T-cell (primary cell): ENCODE measurements at regions not wholly inside any gene's neighbourhood (a gene's known extent, or its start where the extent isn't known, plus 50 kb on each side); places are given as distances from the start of the nearest gene placed in this dataset.
A peak's percentile ranks its signal among the peaks of the same experiment; 100 is the strongest.

Source experiments
- ATAC-seq, 4 experiments: fragments of 200-7000 bp in 3 of 4; fragments of 150-1000 bp in 1 of 4; cut with Tn5 transposase; replicated peaks in 1 of 4; 1 replicate in 3 of 4; 2 replicates in 1 of 4; pipeline ENCODE4 v1.10.0; 2021; ENCODE audit warnings: moderate library complexity in 3 of 4, mild to moderate bottlenecking in 2 of 4, moderate number of reproducible peaks in 1 of 4
- CTCF ChIA-PET, 2 donors: fragments of 300-600 bp; sonication (Branson Sonifier 250); formaldehyde crosslinking; loops; one replicate each; lab custom pipeline; 2022; ENCODE audit warnings: antibody characterized with exemption in 2 of 2; lab: Charles Lee
- POLR2A ChIA-PET, 2 donors: fragments of 300-600 bp; sonication (Branson Sonifier 250); formaldehyde crosslinking; loops; one replicate each; lab custom pipeline; 2022; ENCODE audit warnings: antibody characterized with exemption in 2 of 2; lab: Charles Lee
- DNase-seq, 35 experiments: peaks; one replicate each; pipeline versions ENCODE4 v3.0.0 to v3.0.0-alpha.2; 2013 to 2023
- H3K27ac ChIP-seq: one replicate; pipeline ENCODE4 v1.5.1; 2013; ENCODE audit warnings: low read length
- H3K27me3 ChIP-seq, 2 experiments: replicated peaks in 1 of 2; 1 replicate in 1 of 2; 2 replicates in 1 of 2; pipeline versions ENCODE4 v1.6.1 to v1.7.0; 2013; ENCODE audit warnings: low read length in 1 of 2, mixed read lengths in 1 of 2; ENCODE audit not compliant: control insufficient read depth in 2 of 2, insufficient read depth in 2 of 2; ENCODE audit errors: extremely low read depth in 1 of 2
- H3K36me3 ChIP-seq, 2 donors: 1 replicate in 1 of 2; 2 replicates in 1 of 2; pipeline versions ENCODE4 v1.6.1 to v1.7.0; 2013; ENCODE audit warnings: low read length in 1 of 2; ENCODE audit not compliant: control insufficient read depth in 2 of 2, insufficient read depth in 1 of 2; ENCODE audit errors: extremely low read depth in 1 of 2
- H3K4me1 ChIP-seq, 2 experiments: 1 replicate in 1 of 2; 2 replicates in 1 of 2; pipeline versions ENCODE4 v1.6.1 to v1.7.0; 2013; ENCODE audit warnings: low read length in 2 of 2, mixed read lengths in 1 of 2; ENCODE audit not compliant: insufficient read depth in 2 of 2, control insufficient read depth in 1 of 2; ENCODE audit errors: extremely low read depth in 1 of 2
- H3K4me3 ChIP-seq, 2 donors: 1 replicate in 1 of 2; 2 replicates in 1 of 2; pipeline versions ENCODE4 v1.5.1 to v1.7.0; 2013; ENCODE audit warnings: mild to moderate bottlenecking in 2 of 2, low read length in 1 of 2, moderate library complexity in 1 of 2; ENCODE audit not compliant: control insufficient read depth in 1 of 2; ENCODE audit errors: extremely low read depth in 1 of 2
- H3K9me3 ChIP-seq: 2 replicates; pipeline ENCODE4 v1.7.0; 2013
- H3K27ac Mint-ChIP-seq, 2 donors: one replicate each; pipeline ENCODE4 v1.8.0; 2020 to 2021; ENCODE audit warnings: mild to moderate bottlenecking in 2 of 2, mixed read lengths in 2 of 2
- H3K27me3 Mint-ChIP-seq, 2 donors: one replicate each; pipeline ENCODE4 v1.8.0; 2021 to 2022; ENCODE audit warnings: mixed read lengths in 2 of 2
- H3K36me3 Mint-ChIP-seq: one replicate; pipeline ENCODE4 v1.8.0; 2021; ENCODE audit warnings: mixed read lengths
- H3K4me1 Mint-ChIP-seq, 3 donors: one replicate each; pipeline ENCODE4 v1.8.0; 2020 to 2022; ENCODE audit warnings: mixed read lengths in 3 of 3, mild to moderate bottlenecking in 1 of 3
- H3K4me3 Mint-ChIP-seq, 3 donors: one replicate each; pipeline ENCODE4 v1.8.0; 2020 to 2022; ENCODE audit warnings: mild to moderate bottlenecking in 3 of 3, mixed read lengths in 3 of 3, moderate library complexity in 3 of 3
- H3K9me3 Mint-ChIP-seq, 3 donors: one replicate each; pipeline ENCODE4 v1.8.0; 2020 to 2022; ENCODE audit warnings: mixed read lengths in 3 of 3
- WGBS: methylation state at CpG from one replicate; pipeline ENCODE4 v1.1.5; 2013; ENCODE audit warnings: missing lambda C conversion rate; ENCODE audit not compliant: insufficient coverage; 5-methylcytosine and 5-hydroxymethylcytosine counted together

DNA sequence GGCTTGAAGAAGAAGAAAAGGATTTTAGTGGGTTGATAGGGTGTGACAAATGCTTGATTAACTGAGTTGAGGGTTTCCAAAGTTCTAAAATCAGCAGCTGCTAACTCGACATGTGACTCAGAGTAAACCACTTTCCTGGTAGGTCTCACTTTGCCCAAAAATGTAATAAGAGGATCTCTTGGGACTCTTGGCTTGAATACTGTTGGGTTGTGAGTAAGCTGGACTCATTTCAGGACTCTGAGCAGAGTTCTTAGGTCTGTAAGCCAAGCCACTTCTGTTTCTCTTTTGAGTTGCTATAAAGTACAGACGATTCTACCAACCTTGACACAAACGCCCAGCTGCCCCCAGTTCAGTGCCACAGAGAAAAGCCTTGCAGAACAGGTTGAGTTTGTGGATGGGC is 241.1 kb downstream of the ZNF621 start:
- ChIA-PET POLR2A (no interaction called here), CTCF (interaction anchor here in 1 of 2 donors (0.6 kb wide), 1 partner anchor 518 kb away, joined by 3 read pairs; no protein-coding TSS in a partner anchor)
- DNase-seq (no peak), ATAC-seq (no peak)
- no peak overlapping the region for H3K27ac ChIP-seq
- Mint-ChIP-seq H3K4me3 (no peak overlapping the region), H3K9me3 (peaks cover 0 to 14% (median 10%) of the 10 kb centered on the region in 3 donors), H3K27ac (no peak overlapping the region), H3K36me3 (no peaks in the 10 kb centered on the region), H3K27me3 (peaks cover 2 to 6% of the 10 kb centered on the region in 2 donors), H3K4me1 (no peaks in the 10 kb centered on the region)
- WGBS, result 80% methylated on average over 1 of the region's 3 CpGs
- no peaks in the 10 kb centered on the region for H3K36me3 ChIP-seq
- H3K9me3 ChIP-seq, result no peaks in the 10 kb centered on the region
- H3K27me3 ChIP-seq, result no peaks in the 10 kb centered on the region
- no peaks in the 10 kb centered on the region for H3K4me1 ChIP-seq
- no peak overlapping the region for H3K4me3 ChIP-seq

DNA sequence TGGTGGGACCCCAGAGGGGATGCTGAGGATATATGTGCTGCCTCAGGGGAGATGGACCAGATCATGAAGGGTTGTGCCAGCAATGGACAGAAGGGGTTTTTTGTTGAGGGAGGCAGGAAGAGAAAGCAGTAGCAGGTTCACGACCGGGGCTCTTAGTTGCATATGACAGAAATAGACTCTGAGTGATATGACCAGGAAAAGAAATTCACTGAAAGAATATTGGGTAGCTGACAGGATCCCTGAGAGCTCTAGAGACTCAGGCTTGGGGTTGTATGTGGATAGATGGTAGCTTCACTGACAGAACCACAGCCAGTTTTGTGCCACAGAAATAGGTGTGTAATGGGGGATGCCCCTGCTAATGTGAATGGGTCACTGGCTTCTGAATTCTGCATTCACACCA is 241.6 kb downstream of the ZNF621 start:
- Mint-ChIP-seq H3K27ac (no peak overlapping the region), H3K9me3 (peaks cover 0 to 14% (median 6%) of the 10 kb centered on the region in 3 donors), H3K36me3 (no peaks in the 10 kb centered on the region), H3K27me3 (peaks cover 2 to 6% of the 10 kb centered on the region in 2 donors), H3K4me1 (no peaks in the 10 kb centered on the region), H3K4me3 (no peak overlapping the region)
- no peak for DNase-seq
- Histone ChIP-seq H3K27ac (no peak overlapping the region), H3K4me1 (no peaks in the 10 kb centered on the region), H3K27me3 (no peaks in the 10 kb centered on the region), H3K9me3 (no peaks in the 10 kb centered on the region), H3K4me3 (no peak overlapping the region), H3K36me3 (no peaks in the 10 kb centered on the region)
- ATAC-seq, result no peak
- ChIA-PET CTCF (no interaction called here), POLR2A (no interaction called here)
- WGBS, result 88% methylated on average over 2 of the region's 2 CpGs

DNA sequence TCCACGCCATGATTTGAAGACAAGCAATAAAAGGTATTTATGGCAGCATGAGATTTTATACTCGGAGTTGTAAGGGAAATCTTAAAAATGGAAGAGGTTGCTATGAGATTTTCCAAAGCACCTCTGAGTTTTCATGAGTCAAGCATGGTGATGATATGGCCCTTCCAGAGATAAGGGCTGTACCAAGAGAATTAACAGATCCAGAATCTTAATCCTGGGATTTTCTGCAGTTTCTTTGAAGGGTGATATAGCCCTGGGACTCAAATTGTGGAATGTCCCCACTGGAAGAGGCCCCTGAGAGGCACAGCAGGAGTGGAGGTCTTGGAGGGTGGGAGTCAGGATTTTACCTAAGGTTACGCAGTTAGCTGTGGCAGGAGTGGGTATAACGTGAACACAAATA is 243.3 kb downstream of the ZNF621 start:
- Histone ChIP-seq H3K4me3 (no peak overlapping the region), H3K9me3 (no peaks in the 10 kb centered on the region), H3K27ac (no peak overlapping the region), H3K27me3 (no peaks in the 10 kb centered on the region), H3K36me3 (no peaks in the 10 kb centered on the region), H3K4me1 (no peaks in the 10 kb centered on the region)
- Mint-ChIP-seq H3K36me3 (no peaks in the 10 kb centered on the region), H3K27me3 (peaks cover 2% of the 10 kb centered on the region in 2 donors), H3K27ac (no peak overlapping the region), H3K4me1 (no peaks in the 10 kb centered on the region), H3K9me3 (peaks cover 0 to 9% (median 0%) of the 10 kb centered on the region in 3 donors), H3K4me3 (no peak overlapping the region)
- ChIA-PET CTCF (no interaction called here), POLR2A (no interaction called here)
- WGBS, result 83% methylated on average over 2 of the region's 4 CpGs
- no peak for ATAC-seq
- no peak for DNase-seq

GRCh38 chr3:40768536-40768935 is 243.8 kb downstream of the ZNF621 start:
- POLR2A ChIA-PET, result interaction anchor here in 1 of 2 donors (0.6 kb wide), 1 partner anchor 19 kb away, joined by 3 read pairs; no protein-coding TSS in a partner anchor
- no peaks in the 10 kb centered on the region for H3K4me1 Mint-ChIP-seq

GRCh38 chr3:40770061-40770460 is 245.3 kb downstream of the ZNF621 start:
- H3K36me3 Mint-ChIP-seq, result no peaks in the 10 kb centered on the region
- H3K9me3 ChIP-seq, result no peaks in the 10 kb centered on the region
- DNase-seq, result peak in 1 of 35 experiments; percentile 1
- 14% methylated on average over 2 of the region's 4 CpGs for WGBS
- ATAC-seq, result no peak
- H3K27me3 ChIP-seq, result no peaks in the 10 kb centered on the region
- H3K4me1 ChIP-seq, result no peaks in the 10 kb centered on the region
- peaks cover 0 to 5% of the 10 kb centered on the region in 2 donors for H3K27me3 Mint-ChIP-seq
- no peak overlapping the region for H3K4me3 ChIP-seq
- no peaks in the 10 kb centered on the region for H3K4me1 Mint-ChIP-seq
- H3K27ac ChIP-seq, result no peak overlapping the region
- H3K9me3 Mint-ChIP-seq, result peaks cover 0 to 3% (median 0%) of the 10 kb centered on the region in 3 donors
- POLR2A ChIA-PET, result no interaction called here
- no peaks in the 10 kb centered on the region for H3K36me3 ChIP-seq
- H3K4me3 Mint-ChIP-seq, result no peak overlapping the region
- CTCF ChIA-PET, result no interaction called here
- no peak overlapping the region for H3K27ac Mint-ChIP-seq

More at GRCh38 chr3:40768536-40768935, 243.8 kb downstream of the ZNF621 start:
- H3K27ac Mint-ChIP-seq, result no peak overlapping the region
- H3K27me3 Mint-ChIP-seq, result peaks cover 0 to 2% of the 10 kb centered on the region in 2 donors
- no peak for DNase-seq
- 80% methylated on average over 1 of the region's 1 CpG for WGBS
- no peak overlapping the region for H3K4me3 Mint-ChIP-seq
- Histone ChIP-seq H3K27ac (no peak overlapping the region), H3K9me3 (no peaks in the 10 kb centered on the region), H3K36me3 (no peaks in the 10 kb centered on the region), H3K4me1 (no peaks in the 10 kb centered on the region), H3K27me3 (no peaks in the 10 kb centered on the region), H3K4me3 (no peak overlapping the region)
- peaks cover 0 to 8% (median 0%) of the 10 kb centered on the region in 3 donors for H3K9me3 Mint-ChIP-seq
- ATAC-seq, result no peak
- no peaks in the 10 kb centered on the region for H3K36me3 Mint-ChIP-seq
- CTCF ChIA-PET, result no interaction called here

GRCh38 chr3:40771112-40771511 is 246.4 kb downstream of the ZNF621 start:
- WGBS, result 100% methylated on average over 3 of the region's 3 CpGs
- Mint-ChIP-seq H3K36me3 (no peaks in the 10 kb centered on the region), H3K4me3 (no peak overlapping the region), H3K27ac (no peak overlapping the region), H3K9me3 (peaks cover 0 to 2% (median 0%) of the 10 kb centered on the region in 3 donors), H3K4me1 (no peaks in the 10 kb centered on the region), H3K27me3 (peaks cover 4 to 5% of the 10 kb centered on the region in 2 donors)
- H3K36me3 ChIP-seq, result no peaks in the 10 kb centered on the region
- no peaks in the 10 kb centered on the region for H3K9me3 ChIP-seq
- CTCF ChIA-PET, result no interaction called here
- POLR2A ChIA-PET, result no interaction called here
- H3K4me3 ChIP-seq, result no peak overlapping the region
- ATAC-seq, result no peak
- H3K27me3 ChIP-seq, result no peaks in the 10 kb centered on the region
- no peak overlapping the region for H3K27ac ChIP-seq
- DNase-seq, result no peak
- H3K4me1 ChIP-seq, result no peaks in the 10 kb centered on the region

DNA sequence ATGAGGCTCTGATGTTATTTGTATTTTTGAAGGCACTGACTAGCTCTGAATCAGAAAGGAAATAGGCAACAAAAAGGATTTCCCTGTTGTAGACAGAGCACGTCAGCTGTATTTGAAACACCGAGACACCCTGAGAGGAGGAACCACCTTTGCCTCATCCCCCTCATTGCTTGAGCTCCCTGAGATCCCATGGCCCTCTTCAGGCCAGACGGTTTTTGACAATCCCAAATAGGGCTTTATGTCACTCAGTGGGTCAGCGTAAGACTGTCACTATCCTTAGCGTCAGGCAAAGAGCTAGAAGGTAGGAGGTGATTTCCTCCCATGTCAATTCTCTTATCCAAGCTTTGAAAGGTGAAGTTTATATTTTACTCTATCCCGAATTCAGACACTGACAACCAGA is 254.3 kb downstream of the ZNF621 start:
- no peaks in the 10 kb centered on the region for H3K4me1 Mint-ChIP-seq
- peaks cover 0 to 10% of the 10 kb centered on the region in 2 experiments for H3K27me3 ChIP-seq
- H3K36me3 Mint-ChIP-seq, result no peaks in the 10 kb centered on the region
- CTCF ChIA-PET, result no interaction called here
- no peak overlapping the region for H3K4me3 ChIP-seq
- no peaks in the 10 kb centered on the region for H3K4me1 ChIP-seq
- H3K9me3 Mint-ChIP-seq, result no peaks in the 10 kb centered on the region
- H3K9me3 ChIP-seq, result no peaks in the 10 kb centered on the region
- 100% methylated on average over 2 of the region's 6 CpGs for WGBS
- H3K4me3 Mint-ChIP-seq, result no peak overlapping the region
- ATAC-seq (no peak), DNase-seq (no peak)
- no peak overlapping the region for H3K27ac Mint-ChIP-seq
- H3K27me3 Mint-ChIP-seq, result peaks cover 5 to 12% of the 10 kb centered on the region in 2 donors
- H3K36me3 ChIP-seq, result no peaks in the 10 kb centered on the region
- POLR2A ChIA-PET, result no interaction called here
- no peak overlapping the region for H3K27ac ChIP-seq
